MCF 10A (cell line): ENCODE measurements at regions not wholly inside any gene's neighbourhood (a gene's known extent, or its start where the extent isn't known, plus 50 kb on each side); places are given as distances from the start of the nearest gene placed in this dataset.

ENCODE experiments used
- BruUV-seq: library from RNA; stranded (reverse); fragments of 400-500 nt; replicated peaks from 2 replicates; lab custom pipeline; 2021; lab: Mats Ljungman, UMichigan
- CTCF ChIA-PET: fragments of 300-600 bp; sonication (Branson Sonifier 250); formaldehyde crosslinking; extraction: SDS; loops from one replicate; lab custom pipeline; 2021; ENCODE audit warnings: antibody characterized with exemption, inconsistent platforms; lab: Yijun Ruan, JAX
- POLR2A ChIA-PET: fragments of 300-600, 350-650 bp; sonication (Branson Sonifier 250); formaldehyde crosslinking; extraction: SDS; loops from one replicate; lab custom pipeline; 2020; ENCODE audit warnings: antibody characterized with exemption, inconsistent platforms; lab: Yijun Ruan, JAX
- DNase-seq: peaks from one replicate; pipeline ENCODE4 v3.0.0-alpha.2; 2018; ENCODE audit not compliant: unreplicated experiment
- H3K27ac Mint-ChIP-seq: one replicate; pipeline ENCODE4 v1.8.0; 2022; ENCODE audit warnings: mild to moderate bottlenecking, low read depth, mixed read lengths; ENCODE audit not compliant: unreplicated experiment
- H3K27me3 Mint-ChIP-seq: one replicate; pipeline ENCODE4 v1.8.0; 2022; ENCODE audit warnings: mixed read lengths; ENCODE audit not compliant: insufficient read depth, unreplicated experiment
- H3K36me3 Mint-ChIP-seq: one replicate; pipeline ENCODE4 v1.8.0; 2022; ENCODE audit warnings: mild to moderate bottlenecking, moderate library complexity, mixed read lengths; ENCODE audit not compliant: insufficient read depth, unreplicated experiment
- H3K4me1 Mint-ChIP-seq: one replicate; pipeline ENCODE4 v1.8.0; 2022; ENCODE audit warnings: mixed read lengths; ENCODE audit not compliant: insufficient read depth, unreplicated experiment
- H3K4me3 Mint-ChIP-seq: one replicate; pipeline ENCODE4 v1.8.0; 2022; ENCODE audit warnings: mild to moderate bottlenecking, moderate library complexity, mixed read lengths; ENCODE audit not compliant: unreplicated experiment
- H3K9me3 Mint-ChIP-seq: one replicate; pipeline ENCODE4 v1.8.0; 2022; ENCODE audit warnings: mixed read lengths; ENCODE audit not compliant: unreplicated experiment
- CTCF ChIP-seq: fragments of 200-600 bp; IDR thresholded peaks from one replicate; pipeline ENCODE4 v1.8.0; 2022; ENCODE audit warnings: antibody characterized with exemption, mild to moderate bottlenecking; ENCODE audit not compliant: unreplicated experiment
- intact Hi-C: fragments of 100-400 bp; cut with micrococcal nuclease; formaldehyde crosslinking; loops from 2 replicates; pipeline ENCODE4 v1.14.1; 2022

GRCh38 chr4:30258949-30259348 is 461.2 kb upstream of the PCDH7 start:
- H3K4me3 Mint-ChIP-seq, result no peak overlapping the region
- peak; percentile 59 for DNase-seq
- BruUV-seq, result no TSS peak
- intact Hi-C loops, result no loop called here
- no peaks in the 10 kb centered on the region for H3K27me3 Mint-ChIP-seq
- ChIA-PET CTCF (no interaction called here), POLR2A (no interaction called here)
- H3K9me3 Mint-ChIP-seq, result no peaks in the 10 kb centered on the region
- H3K36me3 Mint-ChIP-seq, result no peaks in the 10 kb centered on the region
- H3K4me1 Mint-ChIP-seq, result peaks cover 16% of the 10 kb centered on the region
- H3K27ac Mint-ChIP-seq, result no peak overlapping the region
- no peak for TF ChIP-seq CTCF

- TF ChIP-seq CTCF, result no peak
- intact Hi-C loops, result no loop called here
- POLR2A ChIA-PET, result interaction anchor here (0.7 kb wide), 1 partner anchor 1722 kb away, joined by 3 read pairs; no protein-coding TSS in a partner anchor
- no peaks in the 10 kb centered on the region for H3K9me3 Mint-ChIP-seq
- DNase-seq, result no peak
- H3K4me3 Mint-ChIP-seq, result no peak overlapping the region
- CTCF ChIA-PET, result no interaction called here
- no TSS peak for BruUV-seq
- H3K36me3 Mint-ChIP-seq, result no peaks in the 10 kb centered on the region
- H3K27ac Mint-ChIP-seq, result no peak overlapping the region
- no peaks in the 10 kb centered on the region for H3K27me3 Mint-ChIP-seq
- peaks cover 5% of the 10 kb centered on the region for H3K4me1 Mint-ChIP-seq
These were observed 457.8 kb upstream of the PCDH7 start for GRCh38 chr4:30262379-30262778.

GRCh38 chr4:30264465-30264864 is 455.7 kb upstream of the PCDH7 start:
- no peak overlapping the region for H3K27ac Mint-ChIP-seq
- no peaks in the 10 kb centered on the region for H3K27me3 Mint-ChIP-seq
- no peaks in the 10 kb centered on the region for H3K36me3 Mint-ChIP-seq
- ChIA-PET CTCF (no interaction called here), POLR2A (interaction anchor here (0.9 kb wide), 1 partner anchor 12 kb away, joined by 3 read pairs; no protein-coding TSS in a partner anchor)
- no peak for TF ChIP-seq CTCF
- peaks cover 7% of the 10 kb centered on the region for H3K4me1 Mint-ChIP-seq
- no TSS peak for BruUV-seq
- DNase-seq, result no peak
- peaks cover 3% of the 10 kb centered on the region for H3K9me3 Mint-ChIP-seq
- no peak overlapping the region for H3K4me3 Mint-ChIP-seq
- intact Hi-C loops, result no loop called here

- H3K4me1 Mint-ChIP-seq, result peaks cover 11% of the 10 kb centered on the region
- peaks cover 10% of the 10 kb centered on the region for H3K9me3 Mint-ChIP-seq
- ChIA-PET CTCF (no interaction called here), POLR2A (interaction anchor here (0.9 kb wide), 1 partner anchor 9 kb away, joined by 3 read pairs; no protein-coding TSS in a partner anchor)
- no peak for TF ChIP-seq CTCF
- H3K27me3 Mint-ChIP-seq, result no peaks in the 10 kb centered on the region
- BruUV-seq, result no TSS peak
- H3K27ac Mint-ChIP-seq, result no peak overlapping the region
- intact Hi-C loops, result no loop called here
- H3K36me3 Mint-ChIP-seq, result no peaks in the 10 kb centered on the region
- no peak for DNase-seq
- no peak overlapping the region for H3K4me3 Mint-ChIP-seq
These were observed 454.5 kb upstream of the PCDH7 start for GRCh38 chr4:30265716-30266115.
